ENCODE measurements at regions not wholly inside any gene's neighbourhood (a gene's known extent, or its start where the extent isn't known, plus 50 kb on each side); places are given as distances from the start of the nearest gene placed in this dataset.

GRCh38 chr2:71892423-71892730 lies 255.3 kb downstream of the CYP26B1 start:
- no peak overlapping the region for H3K27ac ChIP-seq (replicated peaks)
- H3K4me3 ChIP-seq (replicated peaks; ENCODE audit: insufficient read depth, low read length), result no peak overlapping the region
- no peak for DNase-seq (ENCODE audit: low read depth in 1 of 2, low spot score in 1 of 2)
- no peaks in the 10 kb centered on the region for H3K27me3 ChIP-seq (ENCODE audit: insufficient read depth, poor library complexity, severe bottlenecking)
- no peak for TF ChIP-seq CTCF (IDR thresholded peaks at IDR 0.05; ENCODE audit: insufficient read depth, low read length)
- TF ChIP-seq GABPA (IDR thresholded peaks at IDR 0.05; ENCODE audit: low read depth), result no peak
- no peak for TF ChIP-seq SPI1 (IDR thresholded peaks at IDR 0.05; ENCODE audit: borderline replicate concordance, low read depth)
- TF ChIP-seq REST (IDR thresholded peaks at IDR 0.05; ENCODE audit: insufficient replicate concordance, low read depth), result no peak
- no peak for TF ChIP-seq POLR2AphosphoS5 (IDR thresholded peaks at IDR 0.05; ENCODE audit: low read depth)

GRCh38 chr2:71891719-71892422 lies 255.8 kb downstream of the CYP26B1 start:
- H3K27me3 ChIP-seq (ENCODE audit: insufficient read depth, poor library complexity, severe bottlenecking), result no peaks in the 10 kb centered on the region
- no peak overlapping the region for H3K27ac ChIP-seq (replicated peaks)
- H3K4me3 ChIP-seq (replicated peaks; ENCODE audit: insufficient read depth, low read length), result no peak overlapping the region
- no peak for TF ChIP-seq GABPA (IDR thresholded peaks at IDR 0.05; ENCODE audit: low read depth)
- no peak for TF ChIP-seq CTCF (IDR thresholded peaks at IDR 0.05; ENCODE audit: insufficient read depth, low read length)
- no peak for TF ChIP-seq REST (IDR thresholded peaks at IDR 0.05; ENCODE audit: insufficient replicate concordance, low read depth)
- no peak for TF ChIP-seq POLR2AphosphoS5 (IDR thresholded peaks at IDR 0.05; ENCODE audit: low read depth)
- TF ChIP-seq SPI1 (IDR thresholded peaks at IDR 0.05; ENCODE audit: borderline replicate concordance, low read depth), result no peak
- DNase-seq (ENCODE audit: low read depth in 1 of 2, low spot score in 1 of 2), result no peak

- H3K4me3 ChIP-seq (replicated peaks; ENCODE audit: insufficient read depth, low read length), result no peak overlapping the region
- TF ChIP-seq SPI1 (IDR thresholded peaks at IDR 0.05; ENCODE audit: borderline replicate concordance, low read depth) (no peak), CTCF (IDR thresholded peaks at IDR 0.05; ENCODE audit: insufficient read depth, low read length) (no peak), GABPA (IDR thresholded peaks at IDR 0.05; ENCODE audit: low read depth) (no peak), REST (IDR thresholded peaks at IDR 0.05; ENCODE audit: insufficient replicate concordance, low read depth) (no peak)
- no peak overlapping the region for H3K27ac ChIP-seq (replicated peaks)
- DNase-seq (ENCODE audit: low read depth in 1 of 2, low spot score in 1 of 2), result no peak
- H3K27me3 ChIP-seq (ENCODE audit: insufficient read depth, poor library complexity, severe bottlenecking), result no peaks in the 10 kb centered on the region
Measured at GRCh38 chr2:71891155-71891554, 256.5 kb downstream of the CYP26B1 start.

Measured in HL-60 (cell line).